Fibroblast of pulmonary artery (primary cell): ENCODE measurements at regions not wholly inside any gene's neighbourhood (a gene's known extent, or its start where the extent isn't known, plus 50 kb on each side); places are given as distances from the start of the nearest gene placed in this dataset.
A peak's percentile ranks its signal among the peaks of the same experiment; 100 is the strongest.

Source experiments
- DNase-seq: peaks from one replicate; pipeline ENCODE4 v3.0.0-alpha.2; 2010; ENCODE audit warnings: low read depth
- H3K4me3 ChIP-seq: replicated peaks from 2 replicates; pipeline ENCODE4 v1.5.1; 2011; ENCODE audit warnings: low read depth, mild to moderate bottlenecking, control low read depth, low read length, moderate library complexity
- CTCF ChIP-seq: IDR thresholded peaks from 2 replicates; pipeline ENCODE4 v1.5.1; 2011; ENCODE audit warnings: mild to moderate bottlenecking, control low read depth, low read length, inconsistent platforms; ENCODE audit errors: missing control alignments

- no peak for DNase-seq
- no peak for TF ChIP-seq CTCF
- H3K4me3 ChIP-seq: no peak overlapping the region
These were observed 240.7 kb downstream of the UQCRFS1 start for GRCh38 chr19:28972058-28972852.

- no peak for DNase-seq
- no peak for TF ChIP-seq CTCF
These were observed 241.4 kb downstream of the UQCRFS1 start for GRCh38 chr19:28971513-28971912.

GRCh38 chr19:28971049-28971448 lies 241.9 kb downstream of the UQCRFS1 start:
- DNase-seq: peak; percentile 44
- H3K4me3 ChIP-seq: no peak overlapping the region
- no peak for TF ChIP-seq CTCF

More at GRCh38 chr19:28971513-28971912, 241.4 kb downstream of the UQCRFS1 start:
- H3K4me3 ChIP-seq: no peak overlapping the region

- no peak for TF ChIP-seq CTCF
- DNase-seq: no peak
- H3K4me3 ChIP-seq: no peak overlapping the region
These were observed 244.2 kb downstream of the UQCRFS1 start for GRCh38 chr19:28968721-28969120.

GRCh38 chr19:28966737-28967399 lies 246.1 kb downstream of the UQCRFS1 start:
- no peak overlapping the region for H3K4me3 ChIP-seq
- peak; percentile 25 for DNase-seq
- no peak for TF ChIP-seq CTCF

GRCh38 chr19:28964500-28964899 lies 248.5 kb downstream of the UQCRFS1 start:
- H3K4me3 ChIP-seq: no peak overlapping the region
- TF ChIP-seq CTCF: no peak
- no peak for DNase-seq
